ENCODE measurements at regions not wholly inside any gene's neighbourhood (a gene's known extent, or its start where the extent isn't known, plus 50 kb on each side); places are given as distances from the start of the nearest gene placed in this dataset.

- DNase-seq (ENCODE audit: low read depth): no peak
Measured at GRCh38 chr12:93299262-93299846, 78.4 kb upstream of the NUDT4 start.

GRCh38 chr12:93300611-93301021, 77.1 kb upstream of the NUDT4 start:
- no peak for DNase-seq (ENCODE audit: low read depth)

- no peak for DNase-seq (ENCODE audit: low read depth)
Measured at GRCh38 chr12:93302331-93303229, 75.1 kb upstream of the NUDT4 start.

GRCh38 chr12:93306636-93307035, 71.1 kb upstream of the NUDT4 start:
- no peak for DNase-seq (ENCODE audit: low read depth)

- no peak for DNase-seq (ENCODE audit: low read depth)
Measured at GRCh38 chr12:93308281-93308680, 69.4 kb upstream of the NUDT4 start.

- no peak for DNase-seq (ENCODE audit: low read depth)
Measured at GRCh38 chr12:93311827-93312226, 65.9 kb upstream of the NUDT4 start.

GRCh38 chr12:93314177-93314497, 63.6 kb upstream of the NUDT4 start:
- DNase-seq (ENCODE audit: low read depth): no peak

GRCh38 chr12:93315385-93315906, 62.3 kb upstream of the NUDT4 start:
- DNase-seq (ENCODE audit: low read depth): no peak

- no peak for DNase-seq (ENCODE audit: low read depth)
Measured at GRCh38 chr12:93315907-93316622, 61.7 kb upstream of the NUDT4 start.

GRCh38 chr12:93316623-93316971, 61.1 kb upstream of the NUDT4 start:
- no peak for DNase-seq (ENCODE audit: low read depth)

GRCh38 chr12:93317227-93317626, 60.5 kb upstream of the NUDT4 start:
- no peak for DNase-seq (ENCODE audit: low read depth)

- no peak for DNase-seq (ENCODE audit: low read depth)
Measured at GRCh38 chr12:93318720-93319522, 58.8 kb upstream of the NUDT4 start.

- DNase-seq (ENCODE audit: low read depth): no peak
Measured at GRCh38 chr12:93319523-93320050, 58.1 kb upstream of the NUDT4 start.

- no peak for DNase-seq (ENCODE audit: low read depth)
Measured at GRCh38 chr12:93322784-93323183, 54.9 kb upstream of the NUDT4 start.

- DNase-seq (ENCODE audit: low read depth): no peak
Measured at GRCh38 chr12:93323625-93324329, 53.9 kb upstream of the NUDT4 start.

- DNase-seq (ENCODE audit: low read depth): no peak
Measured at GRCh38 chr12:93325855-93326254, 51.9 kb upstream of the NUDT4 start.

Data from activated T-helper 9 cell treated with anti-CD3 and anti-CD28 coated beads, Interleukin-2, amount 50 U/mL, for 16 hours (primary cell).